Fibroblast of skin of back (primary cell): ENCODE measurements at regions not wholly inside any gene's neighbourhood (a gene's known extent, or its start where the extent isn't known, plus 50 kb on each side); places are given as distances from the start of the nearest gene placed in this dataset.

Experiments used
- DNase-seq: peaks from one replicate; pipeline ENCODE4 v3.0.0-alpha.2; 2013

GRCh38 chr5:133683646-133684596, 71.6 kb upstream of the FSTL4 start:
- no peak for DNase-seq

GRCh38 chr5:133682451-133682850, 70.1 kb upstream of the FSTL4 start:
- DNase-seq = no peak

GRCh38 chr5:133681896-133682295, 69.6 kb upstream of the FSTL4 start:
- DNase-seq = no peak

GRCh38 chr5:133680830-133681565, 68.7 kb upstream of the FSTL4 start:
- no peak for DNase-seq

GRCh38 chr5:133679534-133679933, 67.2 kb upstream of the FSTL4 start:
- DNase-seq = no peak

GRCh38 chr5:133675376-133676154, 63.2 kb upstream of the FSTL4 start:
- DNase-seq = no peak

- DNase-seq = no peak
Measured at GRCh38 chr5:133670336-133670735, 58.0 kb upstream of the FSTL4 start.

GRCh38 chr5:133669472-133669871, 57.1 kb upstream of the FSTL4 start:
- no peak for DNase-seq

GRCh38 chr5:133668458-133668857, 56.1 kb upstream of the FSTL4 start:
- DNase-seq = no peak

- no peak for DNase-seq
Measured at GRCh38 chr5:133667217-133667616, 54.9 kb upstream of the FSTL4 start.

GRCh38 chr5:133665571-133665970, 53.2 kb upstream of the FSTL4 start:
- no peak for DNase-seq

- peak; percentile 66 for DNase-seq
Measured at GRCh38 chr5:133664422-133664821, 52.1 kb upstream of the FSTL4 start.

GRCh38 chr5:133663397-133664054, 51.2 kb upstream of the FSTL4 start:
- no peak for DNase-seq

- DNase-seq = no peak
Measured at GRCh38 chr5:133662578-133662977, 50.2 kb upstream of the FSTL4 start.
